GM21381 (cell line): ENCODE measurements at regions not wholly inside any gene's neighbourhood (a gene's known extent, or its start where the extent isn't known, plus 50 kb on each side); places are given as distances from the start of the nearest gene placed in this dataset.
A peak's percentile ranks its signal among the peaks of the same experiment; 100 is the strongest.

ENCODE experiments used
- ATAC-seq: cut with Tn5 transposase; IDR thresholded peaks from one replicate; pipeline ENCODE4 v1.9.1; 2021; ENCODE audit warnings: mild to moderate bottlenecking, moderate library complexity; ENCODE audit not compliant: unreplicated experiment

DNA sequence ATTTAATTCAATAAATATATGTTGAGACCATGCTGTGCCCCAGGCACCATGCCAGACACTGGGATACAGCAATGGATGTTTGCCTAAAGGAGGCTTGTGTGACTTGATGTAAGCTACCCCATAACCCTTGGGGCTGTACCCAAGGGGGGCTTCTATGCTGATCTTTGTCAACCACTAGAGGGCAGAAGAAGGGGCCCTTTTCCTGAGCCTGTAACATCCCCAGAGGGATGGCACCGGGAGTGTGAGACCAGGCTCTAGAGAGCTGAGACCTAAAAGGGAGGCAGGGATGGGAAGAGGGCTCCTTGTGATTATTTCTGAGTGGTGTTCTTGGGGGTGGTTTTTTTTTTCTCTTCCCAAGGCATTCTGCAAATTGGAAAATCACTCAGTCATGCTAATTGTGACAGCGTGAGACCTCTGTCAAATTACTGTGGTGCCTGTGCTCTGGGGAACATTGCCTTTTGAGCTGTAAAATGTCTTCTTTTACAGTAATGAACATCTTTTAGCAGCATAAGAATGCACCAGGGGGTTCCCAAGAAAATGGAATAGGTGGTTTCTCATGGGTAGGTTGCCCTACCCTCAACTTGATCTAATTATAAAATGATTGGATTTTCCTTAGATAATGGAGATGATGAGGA lies 138.7 kb upstream of the SLC24A3 start:
- ATAC-seq = no peak

GRCh38 chr20:19074356-19074755 lies 138.1 kb upstream of the SLC24A3 start:
- no peak for ATAC-seq

DNA sequence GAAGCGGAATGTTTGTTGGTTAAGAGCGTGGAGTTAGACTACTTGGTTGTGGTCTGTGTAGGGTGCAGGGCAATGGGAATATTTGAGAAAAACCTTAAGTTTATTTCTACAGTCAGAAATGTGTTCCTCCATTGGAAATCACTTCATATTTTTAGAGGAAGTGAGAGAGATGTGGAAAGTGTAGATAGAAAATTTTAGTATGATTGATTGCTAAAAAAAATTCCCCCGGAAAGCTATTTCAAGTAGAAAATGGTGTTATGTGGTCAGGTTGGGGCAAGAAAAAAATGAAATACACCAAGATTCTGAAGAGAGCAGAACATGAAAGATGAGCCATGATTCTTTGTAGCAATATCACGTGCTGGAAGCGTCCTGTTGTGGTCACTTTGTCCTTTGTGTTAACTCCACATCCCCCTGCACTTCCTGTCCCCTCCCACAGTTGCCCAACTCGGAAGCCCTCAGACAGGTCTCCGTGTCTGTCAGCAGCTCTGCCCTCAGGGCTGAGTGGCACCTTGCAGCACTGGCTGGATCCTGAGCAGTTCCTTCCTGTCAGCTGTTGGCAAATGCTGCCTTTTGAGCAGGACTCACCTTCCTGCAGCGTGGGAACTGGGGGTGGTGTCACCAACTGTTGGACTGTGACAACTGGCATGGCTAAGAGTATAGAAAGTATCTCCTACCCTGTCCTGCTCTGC lies 137.5 kb upstream of the SLC24A3 start:
- ATAC-seq = peak; percentile 42

DNA sequence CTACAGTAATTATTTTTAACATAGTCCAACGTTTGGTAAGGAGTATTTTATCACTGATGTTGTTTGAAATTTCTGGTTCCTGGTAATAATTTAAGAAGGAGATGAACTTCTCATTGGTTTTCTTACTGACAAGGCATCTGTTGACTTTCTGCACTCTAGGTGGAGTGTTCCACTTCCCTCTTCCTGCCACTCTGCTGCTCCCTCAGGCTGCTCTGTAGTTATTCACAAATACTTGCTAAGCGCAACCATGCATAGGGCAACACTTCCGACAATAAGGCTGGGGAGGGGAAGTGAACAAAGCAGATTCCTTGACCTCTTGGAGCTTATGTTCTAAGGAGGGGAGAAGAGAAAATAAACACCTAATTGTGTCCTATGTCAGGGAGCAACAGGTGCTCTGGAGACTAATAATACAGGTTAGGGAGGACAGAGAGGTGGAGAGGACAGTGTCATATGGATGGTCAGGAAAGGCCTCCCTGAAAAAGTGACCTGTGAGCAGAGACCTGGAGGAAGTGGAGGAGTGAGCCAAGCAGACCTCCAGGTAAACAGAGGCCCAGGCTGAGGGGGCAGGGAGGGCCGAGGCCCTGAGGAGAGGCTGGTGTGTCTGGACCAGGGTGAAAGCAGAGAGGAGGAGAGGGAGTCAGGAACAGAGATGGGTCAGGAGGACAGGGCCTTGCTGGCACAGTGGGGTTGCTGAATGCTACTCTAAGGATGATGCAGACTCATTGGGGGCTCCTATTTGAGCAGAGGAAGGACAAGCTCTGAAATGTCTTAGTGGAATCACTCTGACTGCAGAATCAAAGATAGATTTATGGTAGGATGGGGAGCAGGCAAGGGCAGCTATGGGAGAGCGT lies 134.8 kb upstream of the SLC24A3 start:
- ATAC-seq = no peak

GRCh38 chr20:19078448-19079373 lies 133.7 kb upstream of the SLC24A3 start:
- no peak for ATAC-seq

DNA sequence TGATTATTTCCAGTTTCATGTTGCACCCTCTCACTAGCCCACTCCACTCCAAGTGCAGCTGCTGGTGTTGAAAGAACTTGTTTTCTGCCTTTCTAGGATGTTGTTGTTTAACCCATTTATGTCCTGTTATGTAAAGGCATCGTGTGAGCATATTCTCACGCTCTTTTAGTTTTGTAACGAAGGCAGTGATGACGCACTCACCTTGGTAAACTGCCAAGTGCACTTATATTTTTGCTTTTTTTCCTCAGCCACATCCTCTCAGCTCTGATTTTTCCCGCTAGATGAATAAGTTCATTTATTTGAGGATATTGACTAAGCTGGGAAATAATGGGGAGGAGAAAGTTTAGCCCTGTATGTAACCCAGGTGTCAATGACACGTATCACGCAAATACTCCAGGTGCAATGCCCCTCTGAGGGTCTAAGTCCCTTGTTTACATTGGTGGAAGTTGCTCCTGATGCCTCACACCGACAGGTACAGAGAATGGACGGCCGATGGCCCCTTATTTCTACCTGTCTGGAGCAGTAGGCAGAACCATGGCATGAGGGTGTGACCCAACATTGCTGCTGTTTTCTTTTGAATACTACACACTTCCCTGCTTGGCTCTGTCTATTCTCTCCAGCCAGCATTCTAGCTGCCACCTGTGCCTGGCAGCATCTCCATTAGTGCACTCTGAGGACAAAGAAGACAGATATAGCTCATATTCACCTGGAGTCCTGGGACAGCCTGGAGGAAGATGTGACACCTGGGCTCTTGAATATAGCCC lies 132.7 kb upstream of the SLC24A3 start:
- no peak for ATAC-seq

- ATAC-seq = no peak
Measured at GRCh38 chr20:19081937-19082336, 130.5 kb upstream of the SLC24A3 start.

DNA sequence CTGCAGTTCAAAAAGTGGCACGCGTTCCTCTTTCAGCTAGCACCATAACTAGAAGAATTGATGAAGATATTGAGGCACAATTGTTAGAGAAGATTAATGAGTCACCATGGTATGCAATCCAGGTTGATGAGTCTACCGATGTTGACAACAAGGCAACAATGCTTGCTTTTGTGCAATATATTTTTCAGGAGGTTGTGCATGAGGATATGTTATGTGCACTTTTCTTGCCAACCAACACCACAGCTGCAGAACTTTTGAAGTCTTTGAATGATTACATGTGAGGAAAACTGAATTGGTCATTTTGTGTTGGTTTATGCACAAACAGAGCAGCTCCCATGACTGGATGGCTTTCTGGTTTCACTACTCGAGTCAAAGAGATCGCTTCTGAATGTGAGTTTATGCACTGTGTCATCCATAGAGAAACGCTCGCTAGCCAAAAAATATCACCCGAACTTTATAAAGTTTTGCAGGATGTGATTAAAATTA lies 129.3 kb upstream of the SLC24A3 start:
- no peak for ATAC-seq

DNA sequence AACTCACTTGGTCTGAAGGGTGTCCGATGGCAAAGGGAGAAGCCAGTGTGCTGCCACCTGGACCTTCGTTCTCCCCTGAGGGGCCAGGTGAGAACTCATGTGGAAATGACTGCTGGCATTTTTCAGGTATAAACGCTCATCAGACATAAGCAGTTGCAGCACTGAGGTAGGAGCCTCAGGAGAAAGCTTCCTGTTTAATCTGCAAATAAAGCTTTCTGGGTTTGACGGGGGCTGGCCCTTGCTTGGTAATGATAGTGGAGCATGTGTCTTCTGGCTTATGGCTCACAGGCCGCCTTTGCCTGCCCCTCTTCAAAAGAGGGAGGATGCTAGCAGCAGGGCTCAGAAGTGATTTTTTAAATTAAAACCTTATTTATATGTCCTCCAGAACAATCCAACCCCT lies 122.1 kb upstream of the SLC24A3 start:
- no peak for ATAC-seq

GRCh38 chr20:19094959-19095541 lies 117.4 kb upstream of the SLC24A3 start:
- ATAC-seq = no peak

DNA sequence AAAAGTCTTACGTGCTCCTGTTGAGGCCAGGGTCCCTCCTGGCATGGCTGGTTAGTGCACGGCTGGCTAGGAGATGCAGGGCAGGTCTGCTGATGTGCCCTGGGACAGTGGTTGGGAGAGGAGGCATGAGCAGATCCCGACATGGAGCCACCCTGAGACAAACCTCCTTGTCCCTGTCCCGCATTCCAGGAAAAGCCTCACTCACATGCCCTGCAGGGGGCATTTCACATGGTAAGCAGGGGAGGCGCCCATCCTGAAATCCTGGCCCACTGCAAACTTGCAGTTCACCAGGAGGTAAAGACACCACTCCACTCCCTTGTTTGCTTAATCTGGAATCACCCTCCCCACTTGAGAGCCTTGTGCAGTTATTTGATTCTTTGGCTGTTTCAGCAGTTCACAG lies 116.7 kb upstream of the SLC24A3 start:
- no peak for ATAC-seq

- ATAC-seq = no peak
Measured at GRCh38 chr20:19096843-19097242, 115.6 kb upstream of the SLC24A3 start.

- no peak for ATAC-seq
Measured at GRCh38 chr20:19098117-19098516, 114.3 kb upstream of the SLC24A3 start.

DNA sequence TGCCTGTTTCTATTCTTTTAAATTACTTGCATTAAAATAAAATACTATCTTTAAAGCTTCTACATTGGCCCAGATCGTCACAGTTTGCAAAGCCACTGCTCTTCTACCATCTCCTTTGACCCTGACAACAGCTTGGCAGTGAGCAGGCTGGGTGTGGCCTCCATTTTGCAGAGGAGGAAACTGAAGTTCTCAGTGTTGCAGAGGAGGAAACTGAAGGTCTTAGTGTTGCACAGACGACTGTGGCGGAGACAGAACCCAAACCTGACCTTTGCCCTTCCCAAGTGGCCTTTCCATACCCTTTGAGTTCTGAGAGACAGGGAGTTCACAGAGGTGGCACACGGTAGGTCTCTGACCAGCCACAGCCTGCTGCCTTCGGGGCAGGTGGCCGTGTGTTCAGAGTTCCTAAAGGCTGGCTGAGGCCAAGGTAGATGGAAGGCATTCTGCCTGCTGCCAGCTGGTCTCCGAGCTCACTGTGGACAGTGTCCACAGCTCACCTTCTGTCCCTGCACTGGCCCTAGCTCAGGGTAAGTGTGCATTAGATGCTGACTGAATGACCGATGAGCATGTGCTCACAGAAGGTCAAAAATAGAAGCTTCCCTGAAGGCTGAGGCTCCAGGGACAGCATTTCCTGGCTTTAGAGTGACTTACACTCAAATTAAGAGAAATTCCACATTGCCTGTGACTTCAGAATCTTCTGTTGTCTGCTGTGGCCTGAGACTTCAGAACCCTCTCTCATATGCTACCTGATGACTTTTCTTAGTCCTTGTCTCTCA lies 113.5 kb upstream of the SLC24A3 start:
- no peak for ATAC-seq

DNA sequence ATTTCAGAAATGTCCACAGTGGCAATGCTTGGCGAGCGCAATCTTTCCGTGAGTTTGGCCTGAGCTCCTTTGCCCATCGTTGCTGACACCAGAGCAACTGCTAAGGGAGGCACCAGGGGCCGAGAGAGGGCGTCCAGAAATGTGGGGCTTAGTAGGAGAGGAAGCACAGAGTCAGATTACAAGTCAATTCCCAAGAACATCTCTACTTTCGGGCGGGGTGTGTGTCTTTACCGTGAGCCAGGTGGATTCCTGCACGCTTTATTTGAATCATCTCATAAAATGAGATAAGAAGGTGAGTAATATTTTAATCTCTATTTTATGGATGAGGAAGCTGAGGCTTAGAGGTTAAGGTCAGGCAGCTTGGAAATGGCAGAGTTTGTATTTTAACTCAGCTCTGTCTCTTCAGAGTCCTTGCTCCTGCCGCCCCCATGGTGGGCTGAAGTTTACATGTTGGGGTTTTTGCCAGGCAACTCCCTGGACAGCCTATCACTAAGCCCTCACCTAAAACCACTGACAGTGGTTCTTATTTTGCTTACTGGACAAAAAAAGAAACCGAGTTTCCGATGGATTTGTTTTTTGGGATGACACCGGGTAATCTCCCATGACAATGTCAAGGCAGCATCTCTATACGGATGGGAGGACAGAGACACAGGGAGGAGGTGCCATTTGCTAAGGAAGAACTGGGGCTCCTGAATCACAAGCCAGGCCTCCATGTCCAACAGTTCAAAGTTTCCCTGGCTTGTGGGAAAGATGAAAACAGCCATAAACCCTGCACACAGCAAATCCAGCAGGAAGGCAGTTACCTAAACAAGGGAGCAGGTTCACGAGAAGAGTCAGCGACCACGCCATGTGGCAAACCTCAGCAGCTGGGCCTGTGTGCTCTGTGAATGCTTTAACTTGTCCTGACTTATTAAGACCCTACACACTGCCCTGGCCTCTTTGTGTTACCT lies 112.6 kb upstream of the SLC24A3 start:
- no peak for ATAC-seq

DNA sequence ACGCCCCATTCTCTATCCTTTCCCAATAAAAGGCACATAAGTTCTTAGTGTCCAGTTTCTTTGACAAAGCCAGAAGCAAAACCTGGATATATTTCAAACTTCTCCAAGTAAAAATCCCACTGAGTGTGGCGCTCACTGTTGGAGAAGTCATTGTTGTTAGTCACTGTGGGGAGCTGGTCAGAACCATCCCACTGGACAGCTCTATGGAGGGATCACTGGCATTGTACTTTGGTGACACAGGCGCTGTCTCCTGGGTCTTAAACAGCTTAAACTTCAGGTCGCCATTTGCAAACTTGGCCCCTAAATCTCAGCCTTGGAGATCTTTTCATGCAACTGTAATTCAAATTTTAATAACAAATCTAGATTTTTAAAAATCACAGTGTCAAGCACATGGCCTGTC lies 111.5 kb upstream of the SLC24A3 start:
- no peak for ATAC-seq

DNA sequence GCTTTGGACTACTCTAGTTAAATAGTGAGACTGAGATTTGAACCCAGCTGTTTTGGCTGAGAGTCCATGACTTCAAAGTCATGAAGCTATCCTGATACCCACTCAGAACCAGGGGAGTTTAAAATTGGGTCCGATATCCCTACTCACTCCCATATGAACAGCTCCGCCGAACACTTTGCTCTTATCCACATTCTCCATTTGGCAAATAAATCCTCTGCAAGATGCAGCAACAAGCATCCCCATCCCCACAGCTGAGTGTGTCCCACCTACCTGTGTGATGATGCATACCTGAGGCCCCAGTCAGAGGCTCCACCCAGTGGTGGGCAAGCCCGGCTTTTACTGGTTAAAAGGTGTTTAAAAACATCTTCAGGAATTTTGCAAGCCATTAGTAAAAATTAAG lies 108.3 kb upstream of the SLC24A3 start:
- ATAC-seq = no peak

- ATAC-seq = no peak
Measured at GRCh38 chr20:19108155-19108554, 104.3 kb upstream of the SLC24A3 start.
